Tongue (tissue), 1 donor: ENCODE measurements at regions not wholly inside any gene's neighbourhood (a gene's known extent, or its start where the extent isn't known, plus 50 kb on each side); places are given as distances from the start of the nearest gene placed in this dataset.
A peak's percentile ranks its signal among the peaks of the same experiment; 100 is the strongest.

Experiments
- DNase-seq: peaks from one replicate; pipeline ENCODE4 v3.0.0-alpha.2; 2015

- DNase-seq, result no peak
Observed at GRCh38 chr2:67660015-67660602, 263.0 kb downstream of the ETAA1 start.

- DNase-seq, result no peak
Observed at GRCh38 chr2:67660871-67661270, 263.7 kb downstream of the ETAA1 start.

- no peak for DNase-seq
Observed at GRCh38 chr2:67662222-67662621, 265.1 kb downstream of the ETAA1 start.

- DNase-seq, result peak; percentile 13
Observed at GRCh38 chr2:67663776-67664175, 266.6 kb downstream of the ETAA1 start.

GRCh38 chr2:67666386-67667053 is 269.4 kb downstream of the ETAA1 start:
- no peak for DNase-seq

- peak; percentile 45 for DNase-seq
Observed at GRCh38 chr2:67667054-67667908, 270.1 kb downstream of the ETAA1 start.

- no peak for DNase-seq
Observed at GRCh38 chr2:67668538-67668937, 271.4 kb downstream of the ETAA1 start.

- no peak for DNase-seq
Observed at GRCh38 chr2:67669168-67669567, 272.0 kb downstream of the ETAA1 start.

GRCh38 chr2:67669766-67670165 is 272.6 kb downstream of the ETAA1 start:
- DNase-seq, result no peak

GRCh38 chr2:67670747-67671183 is 273.6 kb downstream of the ETAA1 start:
- DNase-seq, result peak; percentile 13

- DNase-seq, result no peak
Observed at GRCh38 chr2:67671464-67672450, 274.6 kb downstream of the ETAA1 start.

- DNase-seq, result no peak
Observed at GRCh38 chr2:67674668-67675067, 277.5 kb downstream of the ETAA1 start.

- DNase-seq, result no peak
Observed at GRCh38 chr2:67684991-67685390, 287.9 kb downstream of the ETAA1 start.

- no peak for DNase-seq
Observed at GRCh38 chr2:67686254-67686653, 289.1 kb downstream of the ETAA1 start.

- no peak for DNase-seq
Observed at GRCh38 chr2:67689186-67689585, 292.1 kb downstream of the ETAA1 start.

GRCh38 chr2:67689651-67690050 is 292.5 kb downstream of the ETAA1 start:
- no peak for DNase-seq

GRCh38 chr2:67694445-67694844 is 297.3 kb downstream of the ETAA1 start:
- no peak for DNase-seq

- no peak for DNase-seq
Observed at GRCh38 chr2:67701011-67701410, 303.9 kb downstream of the ETAA1 start.

- DNase-seq, result no peak
Observed at GRCh38 chr2:67702284-67702683, 305.2 kb downstream of the ETAA1 start.

GRCh38 chr2:67702937-67703336 is 305.8 kb downstream of the ETAA1 start:
- no peak for DNase-seq

GRCh38 chr2:67706082-67706481 is 308.9 kb downstream of the ETAA1 start:
- no peak for DNase-seq

- DNase-seq, result no peak
Observed at GRCh38 chr2:67707896-67708295, 310.8 kb downstream of the ETAA1 start.
